OCI-M1 (cell line): ENCODE measurements at regions not wholly inside any gene's neighbourhood (a gene's known extent, or its start where the extent isn't known, plus 50 kb on each side); places are given as distances from the start of the nearest gene placed in this dataset.
"Not testable (repeated sequence)": the region's sequence is repeated elsewhere in the genome, so short reads cannot be mapped to it uniquely, and the experiment has no call there.

Experiments
- DNase-seq: peaks from one replicate; lab custom pipeline; 2025; lab: John Stamatoyannopoulos, UW

DNA sequence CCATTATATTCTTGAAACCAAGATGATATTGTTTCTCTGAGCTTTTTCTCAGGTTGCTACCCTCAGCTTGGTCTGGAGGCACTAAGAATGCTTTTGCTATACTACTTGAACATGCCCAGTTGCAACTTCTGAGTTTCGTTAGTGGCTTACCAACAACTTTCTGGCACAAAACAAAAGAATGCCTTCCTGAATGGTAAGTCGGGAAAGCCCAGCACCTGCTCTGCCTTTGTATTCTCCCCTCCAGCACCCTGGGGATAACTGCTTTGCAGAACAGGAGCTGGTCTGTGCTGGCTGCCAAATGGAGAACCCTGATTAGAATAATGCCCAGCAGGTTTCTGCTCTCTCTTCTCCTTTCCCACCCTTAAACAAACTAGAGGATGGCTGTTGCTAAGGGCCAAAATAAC lies 149.3 kb downstream of the TGFB2 start:
- DNase-seq: no peak

GRCh38 chr1:218495931-218496330 lies 150.8 kb downstream of the TGFB2 start:
- DNase-seq: no peak

DNA sequence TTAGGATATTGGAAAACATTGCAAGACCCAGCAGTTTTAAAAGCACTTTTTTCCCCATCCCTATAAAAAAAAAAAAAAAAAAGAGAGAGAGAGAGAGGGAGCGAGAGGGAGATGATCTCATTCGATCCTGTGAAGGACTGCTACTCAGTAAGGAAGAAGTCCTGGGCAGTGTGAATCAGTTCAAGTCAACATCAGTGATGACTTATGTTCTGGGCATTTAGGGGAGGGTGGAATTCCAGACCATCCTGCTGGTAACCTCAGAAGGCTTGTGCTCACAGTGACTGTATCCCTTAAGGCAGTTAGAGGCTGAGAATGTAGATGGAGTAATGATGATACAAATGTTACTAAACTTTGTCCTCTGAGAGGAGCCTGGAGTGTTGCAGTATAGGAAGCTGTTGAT lies 151.4 kb downstream of the TGFB2 start:
- DNase-seq: no peak

DNA sequence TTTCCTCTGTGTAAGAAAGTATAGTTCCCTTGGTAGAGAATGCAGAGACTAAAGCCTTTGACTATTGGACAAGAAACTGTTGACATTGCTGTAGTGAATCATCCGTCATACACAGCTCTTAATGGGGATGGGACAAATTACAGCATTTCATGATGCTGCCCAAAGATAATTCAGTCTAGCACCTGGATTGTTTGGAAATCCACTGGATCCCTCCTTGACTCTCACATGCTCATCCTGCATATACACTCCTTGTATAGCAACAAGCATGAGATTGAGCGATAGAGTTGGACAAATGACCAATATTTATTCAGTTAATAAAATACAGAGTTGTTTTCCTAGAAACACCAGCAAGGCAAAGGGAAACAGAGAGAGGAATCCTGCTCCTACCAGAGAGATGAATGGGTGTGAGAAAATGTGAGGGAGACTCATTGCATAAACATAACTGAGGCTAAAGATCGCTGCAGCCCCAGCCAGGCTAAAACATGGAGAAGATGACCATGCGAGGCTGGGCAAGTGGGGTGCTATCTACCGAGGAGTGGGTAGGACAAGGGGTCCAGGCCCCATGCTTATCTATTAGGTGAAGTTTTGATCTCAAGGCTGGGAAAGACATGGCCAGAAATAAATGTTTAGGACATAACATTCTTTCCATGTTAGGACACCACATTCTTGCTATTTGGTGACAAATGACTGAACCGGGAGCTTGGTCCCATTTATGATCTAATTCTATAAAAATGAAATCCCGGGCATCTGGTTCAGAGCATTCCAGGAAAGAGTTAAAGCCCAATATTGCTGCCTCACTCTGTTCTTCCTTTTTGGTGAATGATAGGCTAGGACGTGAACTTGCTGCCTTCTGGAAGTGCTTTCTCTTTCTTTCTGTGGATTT lies 153.2 kb downstream of the TGFB2 start:
- no peak for DNase-seq

DNA sequence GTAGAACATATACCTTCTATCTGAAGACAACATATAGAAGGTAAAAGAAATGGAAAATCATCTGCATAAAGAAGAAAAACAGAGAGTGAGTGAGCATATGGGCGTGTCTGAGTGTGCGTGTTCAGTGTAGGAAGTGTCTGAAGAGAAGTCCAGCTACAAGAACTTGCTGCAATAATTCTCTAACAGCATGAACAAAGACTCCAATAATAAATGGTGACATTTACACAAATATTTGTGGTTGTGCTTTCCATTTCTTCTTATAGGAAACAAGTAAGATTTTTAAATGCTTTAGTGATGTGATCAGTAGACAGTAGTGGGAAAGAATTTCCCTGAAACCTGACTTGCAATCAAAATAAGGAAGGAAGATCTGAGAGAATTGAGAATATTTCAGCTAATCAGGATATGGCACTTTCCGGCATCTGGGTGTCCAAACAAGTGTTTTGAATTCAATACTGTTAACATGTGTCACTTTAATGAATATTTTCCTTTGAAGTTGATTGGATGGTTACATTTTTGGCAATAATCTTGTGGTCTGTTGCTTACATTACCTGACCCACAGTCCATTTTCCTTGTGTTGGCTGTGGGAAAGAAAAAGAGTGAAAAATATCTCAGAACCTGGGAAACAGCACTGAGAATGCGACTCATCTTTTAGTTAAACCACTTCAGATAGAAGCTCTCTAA lies 154.0 kb downstream of the TGFB2 start:
- DNase-seq: peak; percentile 53

GRCh38 chr1:218499911-218500310 lies 154.8 kb downstream of the TGFB2 start:
- no peak for DNase-seq

DNA sequence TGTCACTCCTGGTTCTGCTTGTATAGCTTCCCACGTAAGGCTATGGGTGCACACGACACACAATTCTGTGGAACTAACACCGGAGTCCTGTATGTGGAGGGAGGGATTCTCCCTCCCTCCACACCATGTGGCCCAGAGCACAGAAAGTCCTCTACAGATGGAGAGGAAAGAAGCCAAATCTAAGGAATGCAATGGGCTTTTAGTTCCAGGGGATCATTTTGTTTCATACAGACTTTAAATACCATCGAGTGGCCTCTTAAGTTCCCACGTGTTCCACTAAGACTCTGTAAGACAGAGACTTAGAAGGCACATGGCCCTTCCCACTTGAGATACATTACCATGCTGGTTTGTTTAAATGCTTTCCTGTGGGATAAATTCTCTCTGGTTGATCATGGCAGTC lies 156.0 kb downstream of the TGFB2 start:
- no peak for DNase-seq

- DNase-seq: no peak
Observed at GRCh38 chr1:218502383-218502782, 157.2 kb downstream of the TGFB2 start.

DNA sequence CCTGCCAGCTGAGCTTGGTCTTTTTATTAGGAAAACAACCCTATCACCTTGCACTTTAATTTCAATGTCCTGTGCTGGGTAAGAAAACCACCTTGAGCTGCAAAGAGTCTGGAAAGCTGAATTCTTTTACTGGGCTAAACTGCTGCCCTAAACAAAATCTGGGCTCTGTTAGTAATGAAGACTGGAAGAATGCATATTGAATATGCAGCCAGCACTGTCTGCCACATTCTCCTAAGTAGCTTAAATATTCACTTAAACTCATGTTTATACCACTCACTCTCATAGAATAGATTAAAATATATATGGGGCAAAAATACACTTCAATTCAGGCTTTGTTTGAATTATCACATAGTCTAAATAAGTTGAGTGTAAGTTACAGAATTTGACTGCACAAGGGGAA lies 158.0 kb downstream of the TGFB2 start:
- DNase-seq: no peak

GRCh38 chr1:218507355-218508002 lies 162.3 kb downstream of the TGFB2 start:
- DNase-seq: no peak

GRCh38 chr1:218510153-218510772 lies 165.1 kb downstream of the TGFB2 start:
- no peak for DNase-seq

- no peak for DNase-seq
Observed at GRCh38 chr1:218513328-218513727, 168.2 kb downstream of the TGFB2 start.

DNA sequence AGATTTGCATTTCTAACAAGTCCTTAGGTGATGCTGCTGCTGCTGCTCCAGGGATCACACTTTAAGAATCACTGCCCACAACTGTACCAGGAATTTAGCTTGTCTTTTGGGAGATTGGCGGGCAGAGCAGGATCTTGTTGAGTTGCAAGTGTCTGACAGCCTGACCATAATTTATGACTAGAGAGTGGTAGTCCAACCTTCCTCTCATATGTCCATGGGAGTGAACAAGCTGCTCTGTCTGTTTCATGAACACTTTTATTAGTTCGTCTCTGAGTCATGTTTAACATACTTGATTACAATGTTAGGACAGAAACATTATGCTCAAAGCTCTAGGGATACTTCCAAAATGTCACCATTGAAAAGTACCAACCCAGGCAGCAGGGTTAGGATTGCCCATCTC lies 169.6 kb downstream of the TGFB2 start:
- no peak for DNase-seq

DNA sequence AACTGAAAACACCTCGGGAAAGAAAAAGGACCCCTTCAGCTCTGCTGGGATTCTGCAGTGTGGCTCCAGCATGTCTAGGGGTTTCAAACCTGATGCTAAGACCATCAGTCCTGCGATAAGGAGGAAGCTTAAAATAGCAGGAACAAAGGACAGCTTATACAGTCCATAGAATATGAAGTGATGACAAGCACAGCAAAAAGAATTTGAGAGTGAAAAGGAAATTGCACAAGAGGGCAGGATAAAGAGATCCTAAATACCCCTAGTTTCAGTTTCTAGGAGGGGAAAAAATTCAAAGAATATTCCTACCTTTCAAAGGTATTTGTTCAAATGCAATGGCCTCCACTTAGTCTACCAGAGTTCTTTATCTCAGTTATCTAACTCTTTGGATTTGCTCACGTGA lies 171.4 kb downstream of the TGFB2 start:
- no peak for DNase-seq

DNA sequence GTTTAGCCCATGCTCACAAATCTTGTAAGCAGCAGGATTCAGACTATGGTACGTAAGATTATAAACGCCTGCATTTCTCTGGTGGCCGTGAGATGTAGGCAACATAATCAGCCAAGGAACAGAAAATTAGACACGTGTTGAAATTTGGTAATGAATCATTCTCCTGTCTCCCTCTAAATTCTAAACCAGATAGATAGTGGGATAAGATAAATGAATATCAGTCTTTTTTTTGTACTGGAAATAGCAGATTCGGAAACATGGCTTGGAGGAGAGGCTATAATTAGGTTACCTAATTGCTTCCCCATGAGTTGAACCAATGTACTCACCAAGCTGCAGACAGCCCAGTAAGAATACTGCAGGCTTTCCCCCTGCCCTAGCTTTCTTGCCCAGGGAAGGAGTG lies 172.3 kb downstream of the TGFB2 start:
- no peak for DNase-seq

- DNase-seq: no peak
Observed at GRCh38 chr1:218518216-218518740, 173.1 kb downstream of the TGFB2 start.

GRCh38 chr1:218520646-218521045 lies 175.5 kb downstream of the TGFB2 start:
- DNase-seq: not testable (repeated sequence)

- peak; percentile 65 for DNase-seq
Observed at GRCh38 chr1:218521414-218522169, 176.5 kb downstream of the TGFB2 start.

- no peak for DNase-seq
Observed at GRCh38 chr1:218524526-218524925, 179.4 kb downstream of the TGFB2 start.

GRCh38 chr1:218525031-218525430 lies 179.9 kb downstream of the TGFB2 start:
- no peak for DNase-seq

DNA sequence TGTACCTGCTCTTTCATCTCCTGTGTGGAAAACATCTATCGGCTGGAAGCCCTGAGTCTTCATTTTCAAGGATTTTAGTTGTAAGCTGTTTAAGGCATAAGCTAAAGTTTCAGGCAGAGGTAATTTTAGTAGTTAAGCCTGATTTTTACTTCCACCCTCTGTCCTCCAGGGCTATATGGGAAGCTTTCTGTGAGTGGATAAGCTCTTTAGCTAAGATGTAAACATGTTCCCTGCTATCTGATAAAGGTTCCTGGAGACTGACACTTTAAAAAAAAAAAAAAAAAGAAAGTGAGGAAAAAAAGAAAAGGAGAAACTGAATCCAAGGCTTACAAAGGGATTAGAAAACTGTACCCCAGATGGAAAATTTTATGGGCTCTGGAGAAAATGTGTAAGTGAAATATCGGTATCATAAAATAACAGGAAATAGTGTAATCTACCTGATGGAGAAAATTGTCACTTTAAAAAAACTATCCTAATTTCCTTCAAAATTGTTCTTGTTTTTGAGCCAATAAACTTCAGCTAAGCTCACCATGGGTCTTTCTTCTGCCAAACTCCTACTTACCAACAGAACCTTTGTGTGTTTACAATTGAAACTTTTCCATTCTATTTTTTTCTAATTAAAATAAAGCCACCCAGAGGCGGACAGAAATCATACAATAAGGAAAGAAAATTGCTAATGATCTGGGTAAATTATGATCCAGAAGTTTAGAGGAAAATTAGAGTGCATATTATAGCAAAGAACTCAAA lies 180.5 kb downstream of the TGFB2 start:
- no peak for DNase-seq
